GM11168 (cell line): ENCODE measurements at regions not wholly inside any gene's neighbourhood (a gene's known extent, or its start where the extent isn't known, plus 50 kb on each side); places are given as distances from the start of the nearest gene placed in this dataset.
"Not testable (repeated sequence)": the region's sequence is repeated elsewhere in the genome, so short reads cannot be mapped to it uniquely, and the experiment has no call there.

Experiments
- in situ Hi-C: fragments of 300-500 bp; cut with MboI; formaldehyde crosslinking; loops from one replicate; pipeline ENCODE4 v1.12.0; 2022; ENCODE audit warnings: low sequenced_read_pairs; ENCODE audit not compliant: unreplicated experiment

DNA sequence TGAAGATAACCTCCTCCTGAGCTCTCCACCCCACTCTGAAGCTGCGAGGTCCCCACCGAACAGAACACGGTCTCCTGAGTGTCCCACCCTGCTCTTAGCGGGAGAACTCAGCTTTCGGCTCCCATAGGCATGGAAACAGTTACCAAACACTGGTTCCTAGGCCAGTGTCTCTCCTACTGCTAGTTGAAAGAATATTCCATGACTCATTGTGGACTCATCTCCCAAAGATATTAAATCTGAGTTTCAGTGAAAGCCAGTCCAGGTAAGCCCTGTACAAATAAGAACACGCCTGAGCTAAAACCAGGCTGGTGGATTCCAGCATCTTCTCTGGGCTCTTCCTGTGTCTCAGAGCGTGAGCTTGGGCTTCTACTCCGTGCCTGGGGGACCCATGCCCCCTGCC is 107.5 kb upstream of the CLDN14 start:
- in situ Hi-C loops: loop anchor here (10.0 kb wide), 1 partner anchor 163 kb away; no protein-coding TSS in a partner anchor

DNA sequence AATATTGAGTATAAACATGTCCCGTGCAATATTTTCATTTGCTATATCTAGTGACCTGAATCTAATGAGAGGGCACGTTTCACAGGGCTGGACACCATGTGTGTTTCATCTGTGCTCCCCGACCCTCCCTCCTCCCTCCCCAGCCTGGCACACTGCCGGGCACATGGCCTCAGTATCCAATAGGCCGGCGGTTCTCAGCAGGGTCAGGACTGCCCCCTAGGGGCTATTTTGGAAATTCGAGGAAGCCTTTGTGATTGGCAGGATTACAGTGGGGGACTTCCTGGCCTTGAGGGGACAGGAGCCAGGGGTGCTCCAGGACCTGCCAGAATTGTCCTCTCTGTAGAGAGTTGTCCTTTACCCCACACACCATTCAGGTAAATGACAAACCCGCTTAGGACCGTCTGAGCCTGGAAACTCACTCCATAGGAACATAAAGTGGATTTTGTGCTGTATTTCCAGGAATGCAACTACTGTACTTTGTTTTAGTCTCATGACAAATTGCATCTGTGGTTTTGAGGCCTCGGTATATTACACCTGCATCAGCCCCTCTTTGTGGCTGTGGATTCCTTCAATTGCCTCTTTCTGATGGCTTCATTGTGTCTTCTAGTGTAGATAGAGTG is 109.5 kb upstream of the SIM2 start:
- in situ Hi-C loops: loop anchor here (10.0 kb wide), 1 partner anchor 165 kb away; no protein-coding TSS in a partner anchor

- in situ Hi-C loops: no loop called here
These were observed 107.5 kb upstream of the SIM2 start for GRCh38 chr21:36591326-36591970.

- in situ Hi-C loops: no loop called here
These were observed 102.7 kb upstream of the SIM2 start for GRCh38 chr21:36596174-36596573.

DNA sequence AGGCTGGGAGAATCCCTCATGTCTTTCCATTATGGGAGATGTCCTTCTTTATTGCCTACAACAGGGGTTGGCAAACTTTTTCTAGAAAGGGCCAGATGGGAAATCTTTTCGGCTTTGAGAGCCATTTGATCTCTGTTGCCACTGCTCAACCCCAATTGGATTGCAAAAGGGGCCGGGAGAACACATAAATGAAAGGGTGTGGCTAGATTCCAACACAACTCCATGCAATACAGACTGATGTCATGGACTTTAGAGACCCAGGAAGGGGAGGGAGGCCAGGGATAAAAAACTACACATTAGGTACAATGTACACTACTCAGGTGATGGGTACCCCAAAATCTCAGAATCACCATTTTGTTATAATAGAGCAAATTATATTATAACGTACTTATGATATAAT is 97.6 kb upstream of the SIM2 start:
- in situ Hi-C loops: no loop called here

DNA sequence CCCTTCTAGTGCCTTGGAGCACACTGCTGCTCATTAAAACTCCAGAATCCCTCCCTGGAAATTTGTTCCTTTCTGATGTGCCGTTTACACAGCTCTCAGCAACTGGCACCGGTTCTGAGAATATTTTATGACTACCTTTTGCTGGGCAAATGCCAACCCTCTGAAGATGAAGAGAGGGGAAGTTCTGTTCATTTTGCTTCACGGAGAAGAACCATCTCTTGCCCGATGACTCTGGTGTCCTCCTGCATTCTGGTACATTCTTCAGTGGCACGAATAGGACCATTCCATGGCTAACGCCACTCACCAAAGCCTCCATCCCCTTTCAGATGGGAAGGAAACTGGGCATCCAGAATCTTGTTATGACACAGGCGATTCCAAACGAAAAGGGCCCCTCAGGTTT is 96.2 kb upstream of the SIM2 start:
- in situ Hi-C loops: no loop called here

- in situ Hi-C loops: no loop called here
These were observed 95.7 kb upstream of the SIM2 start for GRCh38 chr21:36603221-36603620.

DNA sequence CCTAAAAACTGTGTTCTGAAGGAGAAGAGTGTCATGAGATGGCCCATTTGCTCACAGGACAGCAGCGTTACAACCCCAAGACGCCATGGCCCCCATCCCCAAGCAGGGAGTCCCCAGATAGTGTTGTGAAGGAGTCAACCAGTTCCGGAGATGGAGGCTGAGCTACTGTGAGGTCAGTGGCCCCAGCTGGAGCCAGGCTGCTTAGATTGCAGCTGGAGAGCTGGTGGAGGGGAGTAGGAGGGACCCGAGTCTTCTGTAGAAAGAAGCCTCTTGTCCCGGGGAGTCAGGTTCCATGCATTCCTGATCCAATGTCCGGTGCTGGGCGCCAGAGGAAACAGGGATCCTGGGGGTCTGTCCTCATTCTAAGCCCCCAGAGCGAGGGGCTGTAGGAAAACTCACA is 93.5 kb upstream of the SIM2 start:
- in situ Hi-C loops: no loop called here

- in situ Hi-C loops: no loop called here
These were observed 92.5 kb upstream of the SIM2 start for GRCh38 chr21:36606287-36606982.

DNA sequence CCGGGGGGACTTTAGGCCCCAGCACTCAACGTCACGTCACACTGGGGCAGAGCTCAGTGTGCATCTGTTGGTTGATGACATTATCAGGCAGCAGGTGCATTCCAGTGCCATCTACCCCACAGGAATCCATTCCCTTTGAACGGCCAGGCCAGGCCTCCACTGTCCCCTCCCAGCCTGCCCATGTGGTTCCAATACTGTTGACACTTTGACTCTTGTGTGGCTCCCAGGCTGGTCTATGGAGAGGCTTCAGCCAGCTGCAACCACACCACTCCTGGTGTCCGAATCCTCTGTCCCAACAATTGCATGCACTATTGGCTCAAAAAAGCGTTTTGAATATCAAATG is 92.0 kb upstream of the SIM2 start:
- in situ Hi-C loops: no loop called here

DNA sequence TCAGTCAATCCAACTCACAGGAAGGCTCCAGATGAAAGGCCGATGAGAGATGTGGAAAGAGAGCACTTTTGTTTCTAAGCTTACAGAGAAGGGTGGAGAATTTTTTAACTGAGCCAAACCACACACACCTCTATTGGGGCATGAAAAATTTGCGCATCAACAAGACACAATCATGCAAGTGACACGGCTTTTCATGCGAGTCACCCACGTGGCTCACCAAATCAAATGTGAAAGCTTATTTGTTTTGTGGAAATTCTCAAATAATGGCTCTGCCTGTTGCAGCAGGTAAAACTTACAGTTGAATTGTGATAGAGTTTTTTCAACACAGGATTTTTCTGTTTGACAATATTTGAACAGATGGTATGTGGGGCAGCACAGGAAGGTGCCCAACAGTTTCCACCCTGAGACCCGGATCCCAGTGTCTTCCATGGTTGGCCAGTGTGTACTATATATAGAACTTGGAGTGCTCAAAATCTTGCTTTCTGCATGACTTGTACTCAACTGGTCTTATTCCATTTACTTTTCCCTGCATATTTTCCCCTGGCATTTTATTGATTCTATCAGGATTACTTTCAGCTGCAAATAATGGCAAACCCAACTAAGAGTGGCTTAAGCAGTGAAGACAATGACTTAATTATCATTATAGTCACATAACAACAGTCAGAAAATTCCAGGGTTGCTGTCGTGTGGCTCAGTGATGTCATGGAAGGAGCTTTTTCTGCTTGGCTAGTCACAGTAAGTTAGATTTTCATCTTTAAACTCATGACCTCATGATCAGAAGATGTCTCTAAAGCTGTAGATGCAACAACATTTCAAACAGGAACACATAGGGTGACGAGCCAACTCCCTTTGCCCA is 90.6 kb upstream of the SIM2 start:
- in situ Hi-C loops: no loop called here

GRCh38 chr21:36608897-36609225 is 90.1 kb upstream of the SIM2 start:
- in situ Hi-C loops: no loop called here

DNA sequence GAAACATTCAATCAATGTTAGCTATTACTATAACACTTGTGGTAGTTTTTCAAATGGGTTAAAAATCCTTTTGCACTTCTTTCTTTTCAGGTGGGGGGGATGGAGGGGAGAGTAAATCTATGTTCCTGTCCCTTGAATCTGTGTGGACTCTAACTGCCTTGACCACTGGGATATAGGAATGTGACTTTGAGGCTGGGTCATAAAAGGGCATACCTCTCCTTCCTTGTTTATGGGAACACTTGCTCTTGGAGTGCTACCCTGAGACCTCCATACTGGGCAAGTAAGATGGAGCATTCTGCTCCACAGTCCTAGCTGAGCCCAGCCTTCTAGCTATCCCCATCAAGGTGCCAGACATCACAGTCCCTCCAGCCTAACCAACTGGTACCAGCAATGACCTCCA is 89.3 kb upstream of the SIM2 start:
- in situ Hi-C loops: no loop called here

- in situ Hi-C loops: no loop called here
These were observed 88.7 kb upstream of the SIM2 start for GRCh38 chr21:36610201-36610600.

- in situ Hi-C loops: no loop called here
These were observed 88.0 kb upstream of the SIM2 start for GRCh38 chr21:36610935-36611334.

DNA sequence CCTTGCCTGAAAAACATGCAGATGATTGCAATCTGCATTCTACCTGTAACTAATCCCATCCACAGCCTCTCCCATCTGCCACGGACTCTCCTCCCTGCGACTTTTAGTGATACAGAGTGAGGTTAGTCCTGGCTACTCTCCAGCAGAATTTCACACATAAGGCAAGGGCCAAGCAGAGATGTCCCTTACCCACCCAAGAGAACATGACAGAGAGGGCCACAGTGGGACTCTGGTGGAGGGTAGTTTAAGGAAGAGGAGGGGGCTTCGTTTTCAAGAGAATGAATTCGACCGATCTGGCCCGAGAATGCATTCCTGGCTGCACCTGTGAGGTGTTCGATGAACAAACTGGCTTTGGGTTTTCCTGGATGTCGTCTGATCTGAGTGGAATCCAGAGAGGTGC is 87.5 kb upstream of the SIM2 start:
- in situ Hi-C loops: no loop called here

DNA sequence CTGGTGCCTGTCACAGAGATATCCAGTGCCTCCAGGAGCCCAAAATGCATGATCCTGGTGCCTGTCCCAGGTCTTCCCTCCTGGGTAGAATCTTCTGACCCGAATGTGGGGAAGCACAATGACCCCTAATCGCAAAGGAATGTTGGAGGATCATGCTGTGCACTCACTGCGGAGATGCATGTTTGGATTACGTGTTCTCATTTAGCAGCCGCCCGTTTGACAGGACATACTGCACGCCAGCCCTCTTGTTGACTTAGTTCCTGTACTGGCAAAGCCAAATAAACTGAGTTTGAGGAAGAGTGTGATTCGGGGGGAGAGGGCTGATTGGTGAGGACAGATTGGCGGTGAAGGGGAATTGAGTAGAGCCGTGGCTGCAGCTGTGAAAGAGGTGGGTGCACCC is 85.9 kb upstream of the SIM2 start:
- in situ Hi-C loops: no loop called here

- in situ Hi-C loops: no loop called here
These were observed 85.4 kb upstream of the SIM2 start for GRCh38 chr21:36613554-36613953.

DNA sequence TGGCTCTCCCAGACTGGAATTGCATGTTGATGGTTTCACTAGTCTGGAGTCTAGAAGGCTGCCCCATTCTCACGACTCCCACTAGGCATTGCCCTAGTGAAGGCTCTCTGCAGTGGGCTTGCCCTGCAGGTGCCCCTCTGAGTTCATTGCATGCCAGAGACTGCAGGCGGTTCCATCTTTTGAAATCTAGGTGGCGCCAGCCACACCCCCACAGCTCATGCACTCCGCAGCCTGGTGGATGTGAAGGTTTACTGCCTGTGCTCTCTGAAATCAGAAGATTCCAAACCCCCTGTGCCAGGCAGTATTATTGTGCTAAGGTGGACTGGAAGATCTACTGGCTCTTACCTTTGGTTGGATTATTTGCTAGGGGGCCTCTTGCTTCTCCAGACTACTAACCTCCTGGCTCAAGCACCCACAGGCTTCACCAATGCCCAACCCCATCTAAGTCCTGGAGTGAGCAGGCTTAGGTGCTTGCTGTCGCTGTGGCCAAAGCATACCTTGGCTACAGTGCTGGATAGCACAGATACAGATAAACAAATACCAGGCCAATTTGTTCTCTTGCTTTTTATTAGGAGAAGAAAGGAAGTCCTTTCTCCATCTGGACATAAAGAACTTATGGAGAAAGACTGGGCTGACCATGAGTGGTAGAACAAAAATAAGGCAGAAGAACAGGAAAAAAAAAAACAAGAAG is 83.5 kb upstream of the SIM2 start:
- in situ Hi-C loops: no loop called here

DNA sequence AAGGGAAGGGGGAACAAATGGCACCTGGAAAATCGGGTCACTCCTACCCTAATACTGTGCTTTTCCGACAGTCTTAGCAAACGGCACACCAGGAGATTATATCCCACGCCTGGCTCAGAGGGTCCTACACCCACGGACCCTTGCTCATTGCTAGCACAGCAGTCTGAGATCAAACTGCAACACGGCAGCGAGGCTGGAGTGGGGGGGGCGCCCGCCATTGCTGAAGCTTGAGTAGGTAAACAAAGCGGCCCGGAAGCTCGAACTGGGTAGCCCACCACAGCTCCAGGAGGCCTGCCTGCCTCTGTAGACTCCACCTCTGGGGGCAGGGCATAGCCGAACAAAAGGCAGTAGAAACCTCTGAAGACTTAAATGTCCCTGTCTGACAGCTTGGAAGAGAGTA is 82.1 kb upstream of the SIM2 start:
- in situ Hi-C loops: not testable (repeated sequence)
